ENCODE measurements at regions not wholly inside any gene's neighbourhood (a gene's known extent, or its start where the extent isn't known, plus 50 kb on each side); places are given as distances from the start of the nearest gene placed in this dataset.

GRCh38 chr22:49037701-49038245 lies 789.9 kb downstream of the BRD1 start:
- H3K9me3 Mint-ChIP-seq = no peaks in the 10 kb centered on the region
- no peaks in the 10 kb centered on the region for H3K36me3 Mint-ChIP-seq
- H3K27ac Mint-ChIP-seq = no peak overlapping the region
- H3K4me1 Mint-ChIP-seq = no peaks in the 10 kb centered on the region
- H3K4me3 Mint-ChIP-seq = no peak overlapping the region
- H3K27me3 Mint-ChIP-seq = peaks cover 2% of the 10 kb centered on the region

GRCh38 chr22:49036513-49036912 lies 791.2 kb downstream of the BRD1 start:
- Mint-ChIP-seq H3K36me3 (no peaks in the 10 kb centered on the region), H3K9me3 (no peaks in the 10 kb centered on the region), H3K4me3 (no peak overlapping the region), H3K4me1 (no peaks in the 10 kb centered on the region), H3K27me3 (peaks cover 3% of the 10 kb centered on the region), H3K27ac (no peak overlapping the region)

GRCh38 chr22:49035818-49036457 lies 791.7 kb downstream of the BRD1 start:
- Mint-ChIP-seq H3K27ac (no peak overlapping the region), H3K4me1 (no peaks in the 10 kb centered on the region), H3K9me3 (no peaks in the 10 kb centered on the region), H3K36me3 (no peaks in the 10 kb centered on the region), H3K4me3 (no peak overlapping the region), H3K27me3 (peaks cover 3% of the 10 kb centered on the region)

- no peak overlapping the region for H3K4me3 Mint-ChIP-seq
- H3K9me3 Mint-ChIP-seq = no peaks in the 10 kb centered on the region
- H3K27me3 Mint-ChIP-seq = peaks cover 3% of the 10 kb centered on the region
- H3K27ac Mint-ChIP-seq = no peak overlapping the region
- H3K36me3 Mint-ChIP-seq = no peaks in the 10 kb centered on the region
- H3K4me1 Mint-ChIP-seq = no peaks in the 10 kb centered on the region
These were observed 792.5 kb downstream of the BRD1 start for GRCh38 chr22:49034836-49035817.

GRCh38 chr22:49033616-49034015 lies 794.1 kb downstream of the BRD1 start:
- peaks cover 3% of the 10 kb centered on the region for H3K27me3 Mint-ChIP-seq
- H3K36me3 Mint-ChIP-seq = no peaks in the 10 kb centered on the region
- no peak overlapping the region for H3K4me3 Mint-ChIP-seq
- H3K4me1 Mint-ChIP-seq = no peaks in the 10 kb centered on the region
- H3K9me3 Mint-ChIP-seq = no peaks in the 10 kb centered on the region
- H3K27ac Mint-ChIP-seq = no peak overlapping the region

GRCh38 chr22:49032821-49033220 lies 794.9 kb downstream of the BRD1 start:
- Mint-ChIP-seq H3K36me3 (no peaks in the 10 kb centered on the region), H3K27ac (no peak overlapping the region), H3K4me1 (no peaks in the 10 kb centered on the region), H3K4me3 (no peak overlapping the region), H3K27me3 (peaks cover 3% of the 10 kb centered on the region), H3K9me3 (no peaks in the 10 kb centered on the region)

GRCh38 chr22:49031746-49032330 lies 795.8 kb downstream of the BRD1 start:
- H3K4me1 Mint-ChIP-seq = no peaks in the 10 kb centered on the region
- H3K9me3 Mint-ChIP-seq = no peaks in the 10 kb centered on the region
- no peaks in the 10 kb centered on the region for H3K36me3 Mint-ChIP-seq
- H3K27me3 Mint-ChIP-seq = peaks cover 3% of the 10 kb centered on the region
- no peak overlapping the region for H3K4me3 Mint-ChIP-seq
- no peak overlapping the region for H3K27ac Mint-ChIP-seq

GRCh38 chr22:49028111-49028510 lies 799.6 kb downstream of the BRD1 start:
- no peaks in the 10 kb centered on the region for H3K4me1 Mint-ChIP-seq
- peaks cover 2% of the 10 kb centered on the region for H3K27me3 Mint-ChIP-seq
- H3K27ac Mint-ChIP-seq = no peak overlapping the region
- H3K9me3 Mint-ChIP-seq = no peaks in the 10 kb centered on the region
- no peak overlapping the region for H3K4me3 Mint-ChIP-seq
- H3K36me3 Mint-ChIP-seq = no peaks in the 10 kb centered on the region

- peaks cover 2% of the 10 kb centered on the region for H3K27me3 Mint-ChIP-seq
- no peaks in the 10 kb centered on the region for H3K4me1 Mint-ChIP-seq
- no peaks in the 10 kb centered on the region for H3K9me3 Mint-ChIP-seq
- no peak overlapping the region for H3K4me3 Mint-ChIP-seq
- no peak overlapping the region for H3K27ac Mint-ChIP-seq
- no peaks in the 10 kb centered on the region for H3K36me3 Mint-ChIP-seq
These were observed 800.4 kb downstream of the BRD1 start for GRCh38 chr22:49027368-49027670.

- no peak overlapping the region for H3K27ac Mint-ChIP-seq
- H3K27me3 Mint-ChIP-seq = no peaks in the 10 kb centered on the region
- no peaks in the 10 kb centered on the region for H3K36me3 Mint-ChIP-seq
- no peak overlapping the region for H3K4me3 Mint-ChIP-seq
- no peaks in the 10 kb centered on the region for H3K4me1 Mint-ChIP-seq
- no peaks in the 10 kb centered on the region for H3K9me3 Mint-ChIP-seq
These were observed 800.9 kb downstream of the BRD1 start for GRCh38 chr22:49026494-49027367.

- Mint-ChIP-seq H3K27ac (no peak overlapping the region), H3K4me1 (no peaks in the 10 kb centered on the region), H3K4me3 (no peak overlapping the region), H3K9me3 (no peaks in the 10 kb centered on the region), H3K27me3 (peaks cover 2% of the 10 kb centered on the region), H3K36me3 (no peaks in the 10 kb centered on the region)
These were observed 801.7 kb downstream of the BRD1 start for GRCh38 chr22:49025791-49026493.

GRCh38 chr22:49024775-49025440 lies 802.8 kb downstream of the BRD1 start:
- Mint-ChIP-seq H3K9me3 (no peaks in the 10 kb centered on the region), H3K27me3 (peaks cover 2% of the 10 kb centered on the region), H3K36me3 (no peaks in the 10 kb centered on the region), H3K4me1 (no peaks in the 10 kb centered on the region), H3K4me3 (no peak overlapping the region), H3K27ac (no peak overlapping the region)

GRCh38 chr22:49023879-49024774 lies 803.5 kb downstream of the BRD1 start:
- Mint-ChIP-seq H3K9me3 (no peaks in the 10 kb centered on the region), H3K36me3 (no peaks in the 10 kb centered on the region), H3K4me1 (no peaks in the 10 kb centered on the region), H3K27me3 (peaks cover 2% of the 10 kb centered on the region), H3K4me3 (no peak overlapping the region), H3K27ac (no peak overlapping the region)
